Ishikawa (cell line): ENCODE measurements at regions not wholly inside any gene's neighbourhood (a gene's known extent, or its start where the extent isn't known, plus 50 kb on each side); places are given as distances from the start of the nearest gene placed in this dataset.

Experiments
- CEBPB ChIP-seq: IDR thresholded peaks from 2 replicates; pipeline ENCODE4 v1.6.1; 2012
- CREB1 ChIP-seq: IDR thresholded peaks from 2 replicates; pipeline ENCODE4 v1.6.1; 2012; ENCODE audit warnings: low read depth
- EGR1 ChIP-seq: IDR thresholded peaks from 2 replicates; pipeline ENCODE4 v1.6.1; 2012
- EP300 ChIP-seq: IDR thresholded peaks from 2 replicates; pipeline ENCODE4 v1.6.1; 2012; ENCODE audit warnings: borderline replicate concordance
- FOXM1 ChIP-seq: IDR thresholded peaks from 2 replicates; pipeline ENCODE4 v1.6.1; 2012; ENCODE audit warnings: low read depth, borderline replicate concordance
- MAX ChIP-seq: IDR thresholded peaks from 2 replicates; pipeline ENCODE4 v1.6.1; 2012
- NFIC ChIP-seq: IDR thresholded peaks from 2 replicates; pipeline ENCODE4 v1.6.1; 2012
- RAD21 ChIP-seq: IDR thresholded peaks from 2 replicates; pipeline ENCODE4 v1.6.1; 2012; ENCODE audit warnings: low read depth
- REST ChIP-seq: IDR thresholded peaks from 2 replicates; pipeline ENCODE4 v1.6.1; 2012; ENCODE audit warnings: low read depth, mild to moderate bottlenecking
- TAF1 ChIP-seq: IDR thresholded peaks from 2 replicates; pipeline ENCODE4 v1.6.1; 2012; ENCODE audit warnings: low read depth, mild to moderate bottlenecking
- TCF12 ChIP-seq: IDR thresholded peaks from 2 replicates; pipeline ENCODE4 v1.6.1; 2012; ENCODE audit warnings: low read depth
- TEAD4 ChIP-seq: IDR thresholded peaks from 2 replicates; pipeline ENCODE4 v1.6.1; 2012
- USF1 ChIP-seq: IDR thresholded peaks from 2 replicates; pipeline ENCODE4 v1.6.1; 2012
- YY1 ChIP-seq: IDR thresholded peaks from 2 replicates; pipeline ENCODE4 v1.6.1; 2012; ENCODE audit warnings: low read depth
- ZBTB7A ChIP-seq: IDR thresholded peaks from 2 replicates; pipeline ENCODE4 v1.6.1; 2012; ENCODE audit warnings: low read depth

- TF ChIP-seq NFIC, result no peak
- no peak for TF ChIP-seq MAX
- no peak for TF ChIP-seq USF1
- no peak for TF ChIP-seq REST
- TF ChIP-seq EGR1, result no peak
- no peak for TF ChIP-seq YY1
- TF ChIP-seq RAD21, result no peak
- no peak for TF ChIP-seq TEAD4
- TF ChIP-seq CEBPB, result no peak
- TF ChIP-seq ZBTB7A, result no peak
- no peak for TF ChIP-seq EP300
- no peak for TF ChIP-seq TCF12
- TF ChIP-seq TAF1, result no peak
These were observed 113.4 kb downstream of the MATN1 start for GRCh38 chr1:30609999-30610345.

- TF ChIP-seq CEBPB (no peak), TAF1 (no peak), EP300 (no peak), RAD21 (no peak), TEAD4 (no peak), EGR1 (no peak), CREB1 (no peak), TCF12 (no peak), ZBTB7A (no peak), REST (no peak), MAX (no peak), YY1 (no peak), NFIC (no peak), USF1 (no peak), FOXM1 (no peak)
These were observed 113.9 kb downstream of the MATN1 start for GRCh38 chr1:30609336-30609998.

GRCh38 chr1:30607723-30608122 is 115.7 kb downstream of the MATN1 start:
- TF ChIP-seq TAF1 (no peak), USF1 (no peak), TEAD4 (no peak), NFIC (no peak), FOXM1 (no peak), CEBPB (no peak), TCF12 (no peak), ZBTB7A (no peak), CREB1 (no peak), RAD21 (no peak), YY1 (no peak), MAX (no peak), EGR1 (no peak)

- TF ChIP-seq YY1, result no peak
- TF ChIP-seq EP300, result no peak
- no peak for TF ChIP-seq FOXM1
- TF ChIP-seq RAD21, result no peak
- no peak for TF ChIP-seq CEBPB
- TF ChIP-seq CREB1, result no peak
- TF ChIP-seq TEAD4, result no peak
- no peak for TF ChIP-seq ZBTB7A
- no peak for TF ChIP-seq MAX
- no peak for TF ChIP-seq NFIC
- no peak for TF ChIP-seq TAF1
- no peak for TF ChIP-seq USF1
- no peak for TF ChIP-seq TCF12
- TF ChIP-seq EGR1, result no peak
These were observed 117.2 kb downstream of the MATN1 start for GRCh38 chr1:30606166-30606565.
